Cerebellar nuclear complex (tissue), 1 donor: ENCODE measurements at regions not wholly inside any gene's neighbourhood (a gene's known extent, or its start where the extent isn't known, plus 50 kb on each side); places are given as distances from the start of the nearest gene placed in this dataset.

Experiments
- DNase-seq, 2 experiments: peaks; one replicate each; lab custom pipeline; 2025; lab: John Stamatoyannopoulos, UW

GRCh38 chr22:27122574-27122973, 465.2 kb downstream of the MIAT start:
- no peak for DNase-seq

- DNase-seq: no peak
These were observed 466.5 kb downstream of the MIAT start for GRCh38 chr22:27123880-27124279.

- DNase-seq: no peak
These were observed 467.1 kb downstream of the MIAT start for GRCh38 chr22:27124351-27124966.

- DNase-seq: no peak
These were observed 468.2 kb downstream of the MIAT start for GRCh38 chr22:27125539-27125938.

GRCh38 chr22:27127911-27128310, 470.5 kb downstream of the MIAT start:
- no peak for DNase-seq

GRCh38 chr22:27128461-27129085, 471.2 kb downstream of the MIAT start:
- DNase-seq: no peak

- DNase-seq: no peak
These were observed 471.9 kb downstream of the MIAT start for GRCh38 chr22:27129266-27129665.

- DNase-seq: no peak
These were observed 473.5 kb downstream of the MIAT start for GRCh38 chr22:27130906-27131305.

GRCh38 chr22:27131346-27131745, 474.0 kb downstream of the MIAT start:
- no peak for DNase-seq

GRCh38 chr22:27132400-27132799, 475.0 kb downstream of the MIAT start:
- no peak for DNase-seq

- DNase-seq: no peak
These were observed 475.6 kb downstream of the MIAT start for GRCh38 chr22:27133019-27133431.

GRCh38 chr22:27133681-27134314, 476.4 kb downstream of the MIAT start:
- no peak for DNase-seq

GRCh38 chr22:27134315-27134701, 476.9 kb downstream of the MIAT start:
- no peak for DNase-seq

- no peak for DNase-seq
These were observed 477.9 kb downstream of the MIAT start for GRCh38 chr22:27135031-27135981.

GRCh38 chr22:27136596-27136995, 479.2 kb downstream of the MIAT start:
- no peak for DNase-seq

GRCh38 chr22:27137871-27138337, 480.5 kb downstream of the MIAT start:
- DNase-seq: no peak

- no peak for DNase-seq
These were observed 481.1 kb downstream of the MIAT start for GRCh38 chr22:27138471-27138870.

GRCh38 chr22:27139935-27140511, 482.6 kb downstream of the MIAT start:
- DNase-seq: no peak

GRCh38 chr22:27142286-27142685, 484.9 kb downstream of the MIAT start:
- no peak for DNase-seq

- DNase-seq: no peak
These were observed 486.9 kb downstream of the MIAT start for GRCh38 chr22:27144321-27144720.

GRCh38 chr22:27146866-27147633, 489.7 kb downstream of the MIAT start:
- no peak for DNase-seq
